MV-4-11 (cell line): ENCODE measurements at regions not wholly inside any gene's neighbourhood (a gene's known extent, or its start where the extent isn't known, plus 50 kb on each side); places are given as distances from the start of the nearest gene placed in this dataset.

Source experiments
- DNase-seq: peaks from one replicate; lab custom pipeline; 2025; lab: John Stamatoyannopoulos, UW

- no peak for DNase-seq
Measured at GRCh38 chr2:12930391-12930790, 213.7 kb downstream of the TRIB2 start.

- peak; percentile 4 for DNase-seq
Measured at GRCh38 chr2:12931186-12931844, 214.6 kb downstream of the TRIB2 start.

- DNase-seq: no peak
Measured at GRCh38 chr2:12932192-12932591, 215.5 kb downstream of the TRIB2 start.

- no peak for DNase-seq
Measured at GRCh38 chr2:12934146-12934756, 217.5 kb downstream of the TRIB2 start.

- no peak for DNase-seq
Measured at GRCh38 chr2:12935222-12935621, 218.5 kb downstream of the TRIB2 start.

GRCh38 chr2:12935796-12936195 is 219.1 kb downstream of the TRIB2 start:
- no peak for DNase-seq

- no peak for DNase-seq
Measured at GRCh38 chr2:12941203-12941602, 224.5 kb downstream of the TRIB2 start.

GRCh38 chr2:12948231-12948960 is 231.7 kb downstream of the TRIB2 start:
- DNase-seq: no peak

GRCh38 chr2:12948961-12949353 is 232.2 kb downstream of the TRIB2 start:
- no peak for DNase-seq

GRCh38 chr2:12949406-12949805 is 232.7 kb downstream of the TRIB2 start:
- DNase-seq: no peak

- DNase-seq: no peak
Measured at GRCh38 chr2:12950174-12950573, 233.4 kb downstream of the TRIB2 start.

- DNase-seq: peak; percentile 15
Measured at GRCh38 chr2:12950957-12951656, 234.4 kb downstream of the TRIB2 start.

- DNase-seq: no peak
Measured at GRCh38 chr2:12951657-12951973, 234.9 kb downstream of the TRIB2 start.

- no peak for DNase-seq
Measured at GRCh38 chr2:12953596-12953995, 236.9 kb downstream of the TRIB2 start.

GRCh38 chr2:12955864-12956263 is 239.1 kb downstream of the TRIB2 start:
- DNase-seq: no peak

- DNase-seq: no peak
Measured at GRCh38 chr2:12957251-12957650, 240.5 kb downstream of the TRIB2 start.

- DNase-seq: no peak
Measured at GRCh38 chr2:12959935-12960334, 243.2 kb downstream of the TRIB2 start.

GRCh38 chr2:12960671-12961070 is 243.9 kb downstream of the TRIB2 start:
- DNase-seq: no peak

- no peak for DNase-seq
Measured at GRCh38 chr2:12964904-12965539, 248.3 kb downstream of the TRIB2 start.

- peak; percentile 76 for DNase-seq
Measured at GRCh38 chr2:12965540-12966269, 249.0 kb downstream of the TRIB2 start.

- no peak for DNase-seq
Measured at GRCh38 chr2:12967804-12968203, 251.1 kb downstream of the TRIB2 start.

- no peak for DNase-seq
Measured at GRCh38 chr2:12968399-12968798, 251.7 kb downstream of the TRIB2 start.
